HuH-7 (cell line): ENCODE measurements at regions not wholly inside any gene's neighbourhood (a gene's known extent, or its start where the extent isn't known, plus 50 kb on each side); places are given as distances from the start of the nearest gene placed in this dataset.
A peak's percentile ranks its signal among the peaks of the same experiment; 100 is the strongest.

Source experiments
- DNase-seq: peaks from one replicate; pipeline ENCODE4 v3.0.0; 2011; ENCODE audit warnings: low spot score

GRCh38 chr2:41782306-41783158, 265.3 kb upstream of the PKDCC start:
- no peak for DNase-seq

DNA sequence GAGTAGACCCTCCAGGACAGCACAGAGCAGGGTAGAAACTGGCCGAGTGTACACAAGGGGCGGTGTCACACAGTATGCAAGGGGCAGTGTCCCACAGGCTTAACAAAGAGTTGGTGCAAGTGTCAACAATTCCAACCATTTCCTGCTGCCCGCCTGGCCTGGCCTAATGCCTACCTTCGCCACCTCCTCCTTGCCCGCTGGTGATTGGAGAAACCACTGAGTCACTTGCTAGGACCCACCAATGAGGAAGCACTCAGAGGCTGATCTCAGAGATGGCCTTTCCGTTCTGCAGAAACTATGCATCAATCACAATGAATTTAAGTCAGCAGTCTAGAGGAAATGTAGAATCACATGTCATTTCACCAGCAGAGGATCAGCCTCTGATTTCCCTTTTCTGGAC, 263.3 kb upstream of the PKDCC start:
- no peak for DNase-seq

- no peak for DNase-seq
Observed at GRCh38 chr2:41785251-41786022, 262.4 kb upstream of the PKDCC start.

- no peak for DNase-seq
Observed at GRCh38 chr2:41791523-41791922, 256.3 kb upstream of the PKDCC start.

DNA sequence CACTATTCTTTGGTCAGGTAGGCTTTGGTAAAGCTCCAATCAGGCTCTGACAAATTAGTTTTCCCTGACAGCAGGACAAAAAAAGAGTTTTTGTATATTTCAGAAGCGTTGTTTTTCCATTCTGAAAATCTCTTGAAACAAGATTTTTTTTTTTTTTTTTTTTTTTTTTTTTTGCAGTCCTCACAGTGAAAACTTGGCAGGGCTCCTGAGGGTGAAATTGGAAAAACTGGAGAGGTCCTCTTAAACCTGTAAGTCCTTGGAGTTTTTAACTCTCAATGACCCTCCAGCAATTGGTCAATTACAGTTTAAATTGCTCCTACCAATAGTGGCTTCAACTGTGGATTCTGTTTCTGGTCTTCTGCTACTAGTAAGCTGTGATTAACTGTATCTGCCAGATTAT, 244.5 kb upstream of the PKDCC start:
- DNase-seq, result no peak

- no peak for DNase-seq
Observed at GRCh38 chr2:41806286-41806685, 241.5 kb upstream of the PKDCC start.

- DNase-seq, result no peak
Observed at GRCh38 chr2:41821167-41821566, 226.7 kb upstream of the PKDCC start.

DNA sequence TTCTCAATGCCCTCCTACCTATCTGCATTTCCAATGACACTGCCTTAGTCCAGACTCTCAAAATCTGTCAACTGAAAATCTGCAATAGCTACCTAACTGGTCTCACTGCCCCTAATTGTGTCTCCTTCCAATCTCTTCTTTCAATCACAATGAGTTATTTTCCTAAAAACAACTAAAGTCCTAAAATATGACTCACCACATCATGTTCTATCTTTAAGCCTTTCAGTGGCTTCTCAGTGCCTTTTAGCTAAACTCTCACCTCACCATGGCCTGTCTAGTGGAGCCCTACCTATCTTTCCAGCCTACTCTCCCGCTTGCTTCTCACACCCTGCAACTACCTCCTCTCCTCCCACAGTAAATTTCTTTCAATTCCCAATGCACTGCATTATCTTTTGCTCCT, 220.9 kb upstream of the PKDCC start:
- DNase-seq, result no peak

- no peak for DNase-seq
Observed at GRCh38 chr2:41827354-41827971, 220.4 kb upstream of the PKDCC start.

DNA sequence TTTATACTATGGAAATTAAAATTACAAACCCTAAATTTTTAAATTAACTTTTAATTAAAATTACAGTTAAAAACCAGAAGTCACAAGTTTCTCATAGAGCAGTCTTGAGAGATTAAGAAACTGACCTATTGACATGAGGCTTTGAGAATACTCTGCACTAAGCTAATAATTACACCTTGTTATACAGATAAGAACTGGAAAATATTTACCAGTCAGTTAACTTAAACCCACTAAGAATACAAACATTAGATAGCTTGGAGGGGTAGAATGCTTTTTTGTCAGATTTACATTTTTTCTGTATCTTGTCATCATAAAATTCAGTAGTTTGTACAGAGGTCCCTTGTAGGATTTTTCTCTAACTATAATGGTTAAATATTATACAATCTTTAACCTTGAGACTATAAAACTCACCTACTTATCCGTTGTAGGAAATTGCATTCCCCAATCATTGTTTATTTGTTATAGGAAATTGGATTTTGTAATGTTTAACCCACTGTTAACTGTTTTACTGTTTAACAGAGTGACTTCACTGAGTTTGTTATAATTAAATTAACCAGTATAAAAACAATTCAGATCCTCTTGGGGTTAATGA, 219.7 kb upstream of the PKDCC start:
- DNase-seq, result no peak

GRCh38 chr2:41829052-41829451, 218.8 kb upstream of the PKDCC start:
- no peak for DNase-seq

DNA sequence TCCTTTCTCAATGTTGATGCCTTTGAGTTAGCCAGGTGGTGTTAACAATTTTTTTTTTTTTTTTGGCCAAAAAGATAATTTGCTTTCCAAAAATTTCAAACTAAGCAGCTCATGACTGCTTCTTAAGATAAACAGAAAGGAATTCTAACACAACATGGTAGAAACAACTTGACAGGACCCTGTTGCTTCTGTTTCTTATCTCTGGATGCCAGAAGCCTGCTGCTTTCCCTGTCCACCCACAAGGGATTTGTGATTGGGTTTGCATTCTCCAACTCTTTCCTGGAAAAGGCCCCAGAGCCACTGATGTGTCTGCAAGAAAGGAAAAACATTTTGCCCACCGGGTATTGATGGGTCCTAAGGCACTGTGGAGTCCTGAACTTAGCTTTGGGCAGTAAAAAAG, 217.2 kb upstream of the PKDCC start:
- DNase-seq, result no peak

DNA sequence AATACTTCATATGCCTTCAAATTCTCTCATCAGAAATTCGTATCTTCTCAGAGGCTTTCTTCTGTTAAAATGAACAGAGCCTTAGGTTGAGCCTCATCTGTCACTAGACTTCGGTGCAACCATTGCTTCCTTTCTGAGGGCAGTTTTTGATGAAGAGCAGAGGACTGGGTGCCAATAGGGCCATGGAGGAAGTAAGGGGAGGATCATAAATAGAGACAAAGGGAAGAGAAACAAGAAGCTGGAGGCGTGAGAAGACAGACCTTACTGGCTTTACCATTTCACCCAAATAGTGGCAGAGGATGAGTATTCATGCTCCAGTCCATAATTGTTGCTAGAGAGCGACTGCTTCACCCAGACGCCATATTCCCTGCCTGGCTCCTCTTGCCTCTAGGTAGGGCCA, 215.6 kb upstream of the PKDCC start:
- no peak for DNase-seq

DNA sequence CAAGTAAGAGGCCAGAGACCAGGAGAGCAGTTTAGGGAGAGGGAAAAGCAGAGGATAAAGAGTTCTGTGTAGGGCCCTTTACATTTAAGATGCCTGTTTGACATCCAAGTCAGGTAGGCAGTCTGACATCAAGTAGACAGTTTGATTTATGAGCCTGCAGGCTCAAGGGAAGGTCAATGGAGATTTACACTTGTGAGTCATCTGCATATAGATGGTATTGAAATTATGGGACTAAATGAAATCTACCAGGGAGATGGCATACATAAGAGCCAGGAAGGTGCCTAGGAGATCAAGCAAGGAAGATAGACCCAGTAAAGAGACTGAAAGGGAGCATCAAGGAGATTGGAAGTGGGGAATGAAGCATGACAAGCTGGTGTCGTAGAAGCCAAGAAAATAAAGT, 212.4 kb upstream of the PKDCC start:
- DNase-seq, result no peak

GRCh38 chr2:41836948-41837347, 210.9 kb upstream of the PKDCC start:
- DNase-seq, result no peak

DNA sequence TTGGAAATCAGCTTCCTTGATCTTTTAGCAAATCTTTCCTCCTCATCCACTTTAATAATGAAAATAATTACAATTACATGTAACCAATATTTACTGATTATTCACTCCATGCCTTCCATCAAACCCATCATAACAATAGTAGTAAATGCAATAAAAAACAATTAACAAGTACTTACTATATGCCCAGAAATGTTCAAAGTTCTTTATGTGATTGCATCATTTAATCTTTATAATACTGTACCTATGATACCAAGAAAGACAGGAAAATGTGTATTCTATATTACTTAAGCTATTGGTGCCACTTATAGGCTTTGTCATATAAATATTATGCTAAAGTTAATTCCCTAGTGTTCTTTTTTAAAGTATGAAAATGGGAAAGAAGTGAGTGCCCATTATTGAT, 210.2 kb upstream of the PKDCC start:
- no peak for DNase-seq

DNA sequence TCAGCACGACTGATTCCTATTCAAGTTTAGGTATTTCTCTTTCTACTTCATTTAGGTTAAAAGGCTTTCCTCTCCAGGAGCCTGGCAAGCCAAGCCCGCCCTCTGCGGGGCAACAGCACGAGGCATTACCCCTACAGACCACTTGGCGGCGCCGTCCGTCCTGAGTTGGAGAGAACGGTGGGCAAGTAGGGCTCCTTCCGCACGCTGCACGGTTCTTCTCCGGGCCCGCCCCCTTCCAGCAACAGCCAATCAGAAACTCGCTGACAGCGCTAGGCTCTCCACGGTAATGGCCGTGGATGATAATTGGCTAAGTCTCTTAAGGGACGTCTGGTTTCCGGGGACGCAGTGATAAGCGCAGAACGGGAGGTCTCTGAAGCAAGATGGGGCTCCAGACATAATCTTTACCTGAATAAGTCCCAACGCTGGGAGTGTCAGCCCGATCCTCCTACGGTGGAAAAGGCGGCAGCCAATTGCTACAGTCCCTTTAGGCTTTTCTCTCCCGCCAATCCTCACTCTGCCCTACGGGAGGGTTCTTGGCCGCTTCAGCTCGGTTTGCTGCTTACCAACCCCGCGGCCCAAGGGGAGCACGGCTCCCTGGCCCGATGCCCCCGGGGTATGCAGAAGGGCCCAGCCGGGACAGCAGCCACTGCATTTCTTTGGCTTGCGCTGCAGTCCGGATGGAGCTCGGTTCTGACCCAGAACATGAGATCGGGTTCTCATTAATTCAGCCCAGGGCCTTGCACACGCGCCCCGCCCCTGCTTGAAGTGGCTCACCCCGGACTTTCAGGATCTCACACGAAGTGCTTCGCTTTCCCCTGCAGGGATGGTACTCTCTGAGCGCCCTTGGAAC, 206.9 kb upstream of the PKDCC start:
- DNase-seq, result peak; percentile 64

GRCh38 chr2:41846962-41847361, 200.9 kb upstream of the PKDCC start:
- no peak for DNase-seq

GRCh38 chr2:41847744-41848441, 199.9 kb upstream of the PKDCC start:
- no peak for DNase-seq

- DNase-seq, result no peak
Observed at GRCh38 chr2:41851554-41851953, 196.3 kb upstream of the PKDCC start.
